PC-3 (cell line): ENCODE measurements at regions not wholly inside any gene's neighbourhood (a gene's known extent, or its start where the extent isn't known, plus 50 kb on each side); places are given as distances from the start of the nearest gene placed in this dataset.

ENCODE experiments used
- EZH2 ChIP-seq: fragments of 300-600 bp; sonication (generic); IDR thresholded peaks from one replicate; pipeline ENCODE4 v1.6.1; 2017; ENCODE audit warnings: antibody characterized with exemption, mild to moderate bottlenecking, low read length; ENCODE audit not compliant: unreplicated experiment
- EZH2phosphoT487 ChIP-seq: fragments of 300-600 bp; sonication (generic); IDR thresholded peaks from 2 replicates; pipeline ENCODE4 v1.6.1; 2018; ENCODE audit warnings: mild to moderate bottlenecking, antibody characterized with exemption, low read length, borderline replicate concordance
- TF ChIP-seq, protein P1 (sequence below): fragments of 300-600 bp; sonication (generic); conservative IDR thresholded peaks from 2 replicates; pipeline ENCODE4 v1.5.1; 2017; ENCODE audit warnings: antibody characterized with exemption, low read depth, mild to moderate bottlenecking, low read length

DNA sequence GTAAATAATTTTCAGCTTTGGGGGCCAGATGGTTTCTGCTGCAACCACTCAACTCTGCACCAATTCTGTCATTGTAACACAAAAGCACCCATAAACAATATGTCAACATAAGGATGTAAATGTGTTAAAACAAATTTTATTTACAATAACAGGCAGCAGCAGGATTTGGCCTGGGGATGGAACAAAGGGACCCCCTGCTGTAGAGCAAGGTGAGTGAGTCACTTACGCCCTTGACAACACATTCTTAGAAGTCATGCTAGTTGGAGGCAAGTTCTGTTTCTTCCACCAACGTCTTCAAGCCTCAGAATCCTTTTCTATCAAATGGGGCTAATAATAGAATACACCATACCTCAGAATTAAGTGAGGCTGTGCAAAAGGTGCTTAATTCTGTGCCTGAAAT lies 610.2 kb upstream of the SYT4 start:
- TF ChIP-seq, protein P1, sequence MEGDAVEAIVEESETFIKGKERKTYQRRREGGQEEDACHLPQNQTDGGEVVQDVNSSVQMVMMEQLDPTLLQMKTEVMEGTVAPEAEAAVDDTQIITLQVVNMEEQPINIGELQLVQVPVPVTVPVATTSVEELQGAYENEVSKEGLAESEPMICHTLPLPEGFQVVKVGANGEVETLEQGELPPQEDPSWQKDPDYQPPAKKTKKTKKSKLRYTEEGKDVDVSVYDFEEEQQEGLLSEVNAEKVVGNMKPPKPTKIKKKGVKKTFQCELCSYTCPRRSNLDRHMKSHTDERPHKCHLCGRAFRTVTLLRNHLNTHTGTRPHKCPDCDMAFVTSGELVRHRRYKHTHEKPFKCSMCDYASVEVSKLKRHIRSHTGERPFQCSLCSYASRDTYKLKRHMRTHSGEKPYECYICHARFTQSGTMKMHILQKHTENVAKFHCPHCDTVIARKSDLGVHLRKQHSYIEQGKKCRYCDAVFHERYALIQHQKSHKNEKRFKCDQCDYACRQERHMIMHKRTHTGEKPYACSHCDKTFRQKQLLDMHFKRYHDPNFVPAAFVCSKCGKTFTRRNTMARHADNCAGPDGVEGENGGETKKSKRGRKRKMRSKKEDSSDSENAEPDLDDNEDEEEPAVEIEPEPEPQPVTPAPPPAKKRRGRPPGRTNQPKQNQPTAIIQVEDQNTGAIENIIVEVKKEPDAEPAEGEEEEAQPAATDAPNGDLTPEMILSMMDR: no peak
- no peak for TF ChIP-seq EZH2
- TF ChIP-seq EZH2phosphoT487: no peak
